WTC11 (cell line): ENCODE measurements at regions not wholly inside any gene's neighbourhood (a gene's known extent, or its start where the extent isn't known, plus 50 kb on each side); places are given as distances from the start of the nearest gene placed in this dataset.
"Not testable (repeated sequence)": the region's sequence is repeated elsewhere in the genome, so short reads cannot be mapped to it uniquely, and the experiment has no call there.

Experiments used
- CREB1 ChIP-seq: sonication (generic); formaldehyde crosslinking; IDR thresholded peaks from 2 replicates; pipeline ENCODE4 v1.8.0; 2023; ENCODE audit warnings: mild to moderate bottlenecking, missing genetic modification reagents
- CREM ChIP-seq: sonication (generic); formaldehyde crosslinking; IDR thresholded peaks from 2 replicates; pipeline ENCODE4 v1.8.1; 2022; ENCODE audit warnings: mild to moderate bottlenecking, missing genetic modification reagents, moderate library complexity
- JAZF1 ChIP-seq: fragments of 250-450 bp; sonication (Bioruptor Pico); IDR thresholded peaks from 2 replicates; pipeline ENCODE4 v1.9.0; 2021; ENCODE audit warnings: moderate library complexity, mild to moderate bottlenecking, inconsistent platforms
- MYBL2 ChIP-seq: sonication (generic); formaldehyde crosslinking; IDR thresholded peaks from 2 replicates; pipeline ENCODE4 v1.8.1; 2023; ENCODE audit warnings: mild to moderate bottlenecking, moderate library complexity, missing genetic modification reagents
- NR1H2 ChIP-seq: sonication (generic); formaldehyde crosslinking; IDR thresholded peaks from 2 replicates; pipeline ENCODE4 v1.9.0; 2021; ENCODE audit warnings: mild to moderate bottlenecking, moderate library complexity, missing genetic modification reagents
- NR2C2 ChIP-seq: sonication (generic); formaldehyde crosslinking; IDR thresholded peaks from 2 replicates; pipeline ENCODE4 v1.8.0; 2022; ENCODE audit warnings: mild to moderate bottlenecking, missing genetic modification reagents
- NR3C1 ChIP-seq: sonication (generic); formaldehyde crosslinking; conservative IDR thresholded peaks from 2 replicates; pipeline ENCODE4 v1.8.1; 2023; ENCODE audit warnings: low read depth, mild to moderate bottlenecking, missing genetic modification reagents
- SP1 ChIP-seq: sonication (generic); formaldehyde crosslinking; conservative IDR thresholded peaks from 2 replicates; pipeline ENCODE4 v1.8.1; 2022; ENCODE audit warnings: missing genetic modification reagents
- ZNF121 ChIP-seq: sonication (generic); formaldehyde crosslinking; IDR thresholded peaks from 2 replicates; pipeline ENCODE4 v1.8.0; 2023; ENCODE audit warnings: missing genetic modification reagents
- TF ChIP-seq, protein P1 (sequence below): fragments of 200-600 bp; IDR thresholded peaks from 2 replicates; pipeline ENCODE4 v1.8.0; 2022; ENCODE audit warnings: antibody characterized with exemption
- TF ChIP-seq, protein P2 (sequence below): sonication (generic); formaldehyde crosslinking; IDR thresholded peaks from 2 replicates; pipeline ENCODE4 v1.8.0; 2022; ENCODE audit warnings: mild to moderate bottlenecking, missing genetic modification reagents
- TF ChIP-seq, protein P3 (sequence below): sonication (generic); formaldehyde crosslinking; IDR thresholded peaks from 2 replicates; pipeline ENCODE4 v1.8.1; 2023; ENCODE audit warnings: mild to moderate bottlenecking, missing genetic modification reagents, moderate library complexity

DNA sequence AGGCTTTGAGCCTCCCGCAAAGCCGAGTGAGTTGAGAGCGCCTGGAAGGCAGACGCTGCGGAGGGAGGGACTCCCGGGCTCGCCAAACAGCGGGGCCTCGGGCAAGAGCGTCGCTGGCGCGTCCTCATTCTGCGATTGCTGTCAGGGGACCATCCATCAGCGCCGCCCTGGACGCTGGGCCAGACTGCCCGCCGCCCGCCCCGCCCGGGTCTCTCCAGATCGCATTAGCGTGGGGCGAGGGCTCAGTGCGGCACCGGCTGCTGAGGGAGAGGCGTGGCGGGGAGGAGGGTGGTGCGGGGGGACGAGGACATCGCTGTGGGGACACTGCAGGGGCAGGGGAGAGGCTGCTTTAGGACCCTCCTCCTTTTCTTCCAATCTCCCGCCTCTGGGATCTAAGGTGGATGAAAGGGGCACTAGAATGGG, 957.2 kb upstream of the DEFB115 start:
- TF ChIP-seq CREM (CRISPR knock-in tag); NR3C1; NR2C2; CREB1 (CRISPR knock-in tag); MYBL2; ZNF121; JAZF1 (CRISPR knock-in tag); NR1H2 (CRISPR knock-in tag); SP1 (CRISPR knock-in tag): not testable (repeated sequence)
- TF ChIP-seq, protein P1, sequence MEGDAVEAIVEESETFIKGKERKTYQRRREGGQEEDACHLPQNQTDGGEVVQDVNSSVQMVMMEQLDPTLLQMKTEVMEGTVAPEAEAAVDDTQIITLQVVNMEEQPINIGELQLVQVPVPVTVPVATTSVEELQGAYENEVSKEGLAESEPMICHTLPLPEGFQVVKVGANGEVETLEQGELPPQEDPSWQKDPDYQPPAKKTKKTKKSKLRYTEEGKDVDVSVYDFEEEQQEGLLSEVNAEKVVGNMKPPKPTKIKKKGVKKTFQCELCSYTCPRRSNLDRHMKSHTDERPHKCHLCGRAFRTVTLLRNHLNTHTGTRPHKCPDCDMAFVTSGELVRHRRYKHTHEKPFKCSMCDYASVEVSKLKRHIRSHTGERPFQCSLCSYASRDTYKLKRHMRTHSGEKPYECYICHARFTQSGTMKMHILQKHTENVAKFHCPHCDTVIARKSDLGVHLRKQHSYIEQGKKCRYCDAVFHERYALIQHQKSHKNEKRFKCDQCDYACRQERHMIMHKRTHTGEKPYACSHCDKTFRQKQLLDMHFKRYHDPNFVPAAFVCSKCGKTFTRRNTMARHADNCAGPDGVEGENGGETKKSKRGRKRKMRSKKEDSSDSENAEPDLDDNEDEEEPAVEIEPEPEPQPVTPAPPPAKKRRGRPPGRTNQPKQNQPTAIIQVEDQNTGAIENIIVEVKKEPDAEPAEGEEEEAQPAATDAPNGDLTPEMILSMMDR = not testable (repeated sequence)
- TF ChIP-seq, protein P2, sequence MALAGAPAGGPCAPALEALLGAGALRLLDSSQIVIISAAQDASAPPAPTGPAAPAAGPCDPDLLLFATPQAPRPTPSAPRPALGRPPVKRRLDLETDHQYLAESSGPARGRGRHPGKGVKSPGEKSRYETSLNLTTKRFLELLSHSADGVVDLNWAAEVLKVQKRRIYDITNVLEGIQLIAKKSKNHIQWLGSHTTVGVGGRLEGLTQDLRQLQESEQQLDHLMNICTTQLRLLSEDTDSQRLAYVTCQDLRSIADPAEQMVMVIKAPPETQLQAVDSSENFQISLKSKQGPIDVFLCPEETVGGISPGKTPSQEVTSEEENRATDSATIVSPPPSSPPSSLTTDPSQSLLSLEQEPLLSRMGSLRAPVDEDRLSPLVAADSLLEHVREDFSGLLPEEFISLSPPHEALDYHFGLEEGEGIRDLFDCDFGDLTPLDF (CRISPR knock-in tag) = not testable (repeated sequence)
- TF ChIP-seq, protein P3, sequence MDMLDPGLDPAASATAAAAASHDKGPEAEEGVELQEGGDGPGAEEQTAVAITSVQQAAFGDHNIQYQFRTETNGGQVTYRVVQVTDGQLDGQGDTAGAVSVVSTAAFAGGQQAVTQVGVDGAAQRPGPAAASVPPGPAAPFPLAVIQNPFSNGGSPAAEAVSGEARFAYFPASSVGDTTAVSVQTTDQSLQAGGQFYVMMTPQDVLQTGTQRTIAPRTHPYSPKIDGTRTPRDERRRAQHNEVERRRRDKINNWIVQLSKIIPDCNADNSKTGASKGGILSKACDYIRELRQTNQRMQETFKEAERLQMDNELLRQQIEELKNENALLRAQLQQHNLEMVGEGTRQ (CRISPR knock-in tag) = not testable (repeated sequence)
